ENCODE measurements at regions not wholly inside any gene's neighbourhood (a gene's known extent, or its start where the extent isn't known, plus 50 kb on each side); places are given as distances from the start of the nearest gene placed in this dataset.

- no peak for TF ChIP-seq CTCF (IDR thresholded peaks at IDR 0.05; ENCODE audit: poor library complexity, severe bottlenecking)
- TF ChIP-seq REST (IDR thresholded peaks at IDR 0.05; ENCODE audit: borderline replicate concordance), result no peak
- no peak for TF ChIP-seq RAD21 (conservative IDR thresholded peaks at IDR 0.05)
- TF ChIP-seq POLR2AphosphoS5 (IDR thresholded peaks at IDR 0.05), result no peak
- no peak for TF ChIP-seq EP300 (conservative IDR thresholded peaks at IDR 0.05; ENCODE audit: poor library complexity, severe bottlenecking)
- TF ChIP-seq EZH2 (IDR thresholded peaks at IDR 0.05; ENCODE audit: borderline replicate concordance, insufficient read depth, low read length, poor library complexity, severe bottlenecking), result no peak
- no peak for TF ChIP-seq MXI1 (conservative IDR thresholded peaks at IDR 0.05; ENCODE audit: poor library complexity, severe bottlenecking)
- no peak for TF ChIP-seq TAF1 (IDR thresholded peaks at IDR 0.05; ENCODE audit: low read depth)
- TF ChIP-seq SMC3 (conservative IDR thresholded peaks at IDR 0.05; ENCODE audit: poor library complexity), result no peak
Measured at GRCh38 chr2:6750411-6751158, 115.1 kb downstream of the CMPK2 start.

All from neural cell (in vitro differentiated cells).